Endothelial cell of umbilical vein (primary cell): ENCODE measurements at regions not wholly inside any gene's neighbourhood (a gene's known extent, or its start where the extent isn't known, plus 50 kb on each side); places are given as distances from the start of the nearest gene placed in this dataset.
"Not testable (repeated sequence)": the region's sequence is repeated elsewhere in the genome, so short reads cannot be mapped to it uniquely, and the experiment has no call there.

Source experiments
- BruUV-seq: library from RNA; stranded (reverse); fragments of 400-500 nt; replicated peaks from 2 replicates; lab custom pipeline; 2021; lab: Mats Ljungman, UMichigan
- CTCF ChIA-PET: fragments of 300-600, 350-600 bp; sonication (Branson Sonifier 250); formaldehyde crosslinking; loops from one replicate; lab custom pipeline; 2021; ENCODE audit warnings: antibody characterized with exemption, inconsistent platforms; lab: Charles Lee
- POLR2A ChIA-PET: fragments of 300-600, 350-600 bp; sonication (Branson Sonifier 250); formaldehyde crosslinking; loops from one replicate; lab custom pipeline; 2021; ENCODE audit warnings: antibody characterized with exemption, inconsistent platforms; lab: Charles Lee
- DNase-seq: peaks from one replicate; pipeline ENCODE4 v3.0.0-alpha.2; 2011; ENCODE audit warnings: low read depth, low spot score
- FAIRE-seq: peaks from 2 replicates; lab custom pipeline; 2011; peaks lifted over from hg19 to GRCh38; lab: Jason Lieb, UNC
- H2AFZ ChIP-seq: 2 replicates; pipeline ENCODE4 v1.6.0; 2012; ENCODE audit warnings: low read depth, low read length, control low read depth, inconsistent platforms
- H3K27ac ChIP-seq: 2 replicates; pipeline ENCODE4 v1.5.1; 2011; ENCODE audit warnings: low read depth, mild to moderate bottlenecking, control low read depth, low read length, moderate library complexity; ENCODE audit not compliant: insufficient read depth
- H3K27me3 ChIP-seq, 2 experiments: 2 replicates each; pipeline versions ENCODE4 v1.6.0 to v1.6.1; 2011; ENCODE audit warnings: low read length in 2 of 2, mixed read lengths in 1 of 2; ENCODE audit not compliant: control insufficient read depth in 2 of 2, insufficient read depth in 2 of 2
- H3K36me3 ChIP-seq, 2 experiments: 2 replicates in 1 of 2; 3 replicates in 1 of 2; pipeline ENCODE4 v1.5.1; 2011; ENCODE audit warnings: low read length in 2 of 2, mild to moderate bottlenecking in 1 of 2, moderate library complexity in 1 of 2; ENCODE audit not compliant: control insufficient read depth in 2 of 2, insufficient read depth in 2 of 2; ENCODE audit errors: extremely low read depth in 1 of 2
- H3K4me1 ChIP-seq: 3 replicates; pipeline ENCODE4 v1.5.1; 2011; ENCODE audit warnings: mild to moderate bottlenecking, low read length; ENCODE audit not compliant: control insufficient read depth, insufficient read depth; ENCODE audit errors: extremely low read depth
- H3K4me2 ChIP-seq: 2 replicates; pipeline ENCODE4 v1.6.1; 2011; ENCODE audit warnings: low read length, control low read depth, mixed read lengths; ENCODE audit not compliant: insufficient read depth
- H3K4me3 ChIP-seq, 3 experiments: fragments of 200-600 bp in 1 of 3; sonication (generic), shearing (Covaris generic) in 1 of 3; replicated peaks in 1 of 3; 2 replicates each; pipeline ENCODE4 v1.5.1; 2011 to 2016; ENCODE audit warnings: control low read depth in 3 of 3, low read length in 3 of 3, mild to moderate bottlenecking in 2 of 3, inconsistent platforms in 1 of 3, low read depth in 1 of 3, moderate library complexity in 1 of 3; ENCODE audit not compliant: insufficient read depth in 1 of 3
- H3K79me2 ChIP-seq: 2 replicates; pipeline ENCODE4 v1.6.0; 2012; ENCODE audit warnings: low read length, inconsistent platforms; ENCODE audit not compliant: control insufficient read depth, insufficient read depth
- H3K9ac ChIP-seq: replicated peaks from 2 replicates; pipeline ENCODE3; 2011; ENCODE audit warnings: low read length, control low read depth; ENCODE audit not compliant: insufficient read depth; ENCODE audit errors: extremely low read depth
- H3K9me1 ChIP-seq: replicated peaks from 3 replicates; pipeline ENCODE4 v1.6.0; 2011; ENCODE audit warnings: mild to moderate bottlenecking, low read length; ENCODE audit not compliant: control insufficient read depth, insufficient read depth; ENCODE audit errors: extremely low read depth
- H3K9me3 ChIP-seq: replicated peaks from 2 replicates; pipeline ENCODE4 v1.5.1; 2012; ENCODE audit warnings: low read length, inconsistent platforms; ENCODE audit not compliant: control insufficient read depth, insufficient read depth
- H4K20me1 ChIP-seq: replicated peaks from 2 replicates; pipeline ENCODE3; 2011; ENCODE audit warnings: mild to moderate bottlenecking, low read length; ENCODE audit not compliant: control insufficient read depth, insufficient read depth; ENCODE audit errors: extremely low read depth
- EZH2 ChIP-seq: IDR thresholded peaks from 2 replicates; pipeline ENCODE4 v1.6.1; 2012; ENCODE audit warnings: borderline replicate concordance, low read depth, mild to moderate bottlenecking, moderate library complexity, low read length, inconsistent platforms; ENCODE audit not compliant: severe bottlenecking
- FOS ChIP-seq: IDR thresholded peaks from 2 replicates; pipeline ENCODE4 v1.6.1; 2011; ENCODE audit warnings: mild to moderate bottlenecking, low read length, moderate library complexity, borderline replicate concordance; ENCODE audit not compliant: insufficient read depth
- GATA2 ChIP-seq: IDR thresholded peaks from 2 replicates; pipeline ENCODE4 v1.7.0; 2011; ENCODE audit warnings: low read depth, mild to moderate bottlenecking, moderate library complexity, mixed read lengths, low read length; ENCODE audit not compliant: insufficient read length, insufficient read depth
- JUN ChIP-seq: IDR thresholded peaks from 2 replicates; pipeline ENCODE4 v1.6.1; 2011; ENCODE audit warnings: borderline replicate concordance, low read depth; ENCODE audit not compliant: insufficient read length, insufficient read depth
- MYC ChIP-seq: IDR thresholded peaks from one replicate; pipeline ENCODE4 v1.6.1; 2011; ENCODE audit warnings: mild to moderate bottlenecking, low read depth, low read length
- POLR2A ChIP-seq: IDR thresholded peaks from 2 replicates; pipeline ENCODE4 v1.6.1; 2012; ENCODE audit warnings: low read depth, mild to moderate bottlenecking, control low read depth, low read length
- POLR2AphosphoS5 ChIP-seq: IDR thresholded peaks from 2 replicates; pipeline ENCODE4 v1.6.1; 2012; ENCODE audit warnings: low read depth, mild to moderate bottlenecking, control low read depth, low read length, moderate library complexity; ENCODE audit not compliant: insufficient read depth
- dilution Hi-C: fragments of 300-500 bp; cut with MboI; formaldehyde crosslinking; loops from one replicate; pipeline ENCODE4 v1.15.0; 2019; ENCODE audit warnings: low sequenced_read_pairs; ENCODE audit not compliant: extremely low pct_ligation_motif_present
- intact Hi-C: fragments of 100-400 bp; cut with micrococcal nuclease; formaldehyde crosslinking; loops from one replicate; pipeline ENCODE4 v1.10.0; 2022
- TF ChIP-seq, protein P1 (sequence below), 2 donors: IDR thresholded peaks; 1 replicate in 1 of 2; 2 replicates in 1 of 2; pipeline ENCODE4 v1.5.1; 2011; ENCODE audit warnings: low read length in 2 of 2, mild to moderate bottlenecking in 2 of 2, moderate library complexity in 2 of 2, control low read depth in 1 of 2, inconsistent platforms in 1 of 2, low read depth in 1 of 2; ENCODE audit not compliant: insufficient read depth in 1 of 2; ENCODE audit errors: extremely low read depth in 1 of 2
- TF ChIP-seq, protein P2 (sequence below): IDR thresholded peaks from 2 replicates; pipeline ENCODE4 v1.6.1; 2011; ENCODE audit not compliant: insufficient read depth, insufficient read length

DNA sequence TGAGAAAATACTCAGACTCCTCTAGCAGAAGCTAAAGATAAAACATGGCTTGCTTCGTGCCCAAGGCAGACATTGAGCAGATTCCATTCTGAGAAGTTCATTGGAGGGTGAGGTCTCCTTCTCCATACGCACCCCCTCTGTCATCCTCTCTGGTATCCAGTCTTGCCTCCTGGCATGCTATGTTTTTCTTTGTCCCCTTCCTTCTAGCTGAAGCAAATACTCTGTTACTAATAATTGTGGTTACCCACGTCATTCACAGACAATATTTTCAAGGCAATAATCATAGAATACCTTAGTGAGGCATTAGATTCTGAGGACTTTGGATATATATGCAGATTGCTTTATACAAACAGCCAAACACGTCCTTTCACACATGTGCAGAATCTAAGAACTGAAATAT is 66.2 kb upstream of the KLF7 start:
- Histone ChIP-seq H3K79me2 (no peaks in the 10 kb centered on the region), H3K27ac (no peak overlapping the region), H2AFZ (no peak overlapping the region), H3K27me3 (no peaks in the 10 kb centered on the region), H3K9me1 (no peaks in the 10 kb centered on the region), H3K4me1 (peaks cover 22% of the 10 kb centered on the region), H4K20me1 (no peaks in the 10 kb centered on the region), H3K4me2 (no peak overlapping the region), H3K36me3 (no peaks in the 10 kb centered on the region), H3K4me3 (no peak overlapping the region), H3K9me3 (no peaks in the 10 kb centered on the region), H3K9ac (no peak overlapping the region)
- ChIA-PET POLR2A (no interaction called here), CTCF (interaction anchor here (1.3 to 1.6 kb wide), 3 partner anchors 8 to 250 kb away, joined by 3 to 6 read pairs (median 4); no protein-coding TSS in a partner anchor)
- no peak for TF ChIP-seq GATA2
- TF ChIP-seq, protein P1, sequence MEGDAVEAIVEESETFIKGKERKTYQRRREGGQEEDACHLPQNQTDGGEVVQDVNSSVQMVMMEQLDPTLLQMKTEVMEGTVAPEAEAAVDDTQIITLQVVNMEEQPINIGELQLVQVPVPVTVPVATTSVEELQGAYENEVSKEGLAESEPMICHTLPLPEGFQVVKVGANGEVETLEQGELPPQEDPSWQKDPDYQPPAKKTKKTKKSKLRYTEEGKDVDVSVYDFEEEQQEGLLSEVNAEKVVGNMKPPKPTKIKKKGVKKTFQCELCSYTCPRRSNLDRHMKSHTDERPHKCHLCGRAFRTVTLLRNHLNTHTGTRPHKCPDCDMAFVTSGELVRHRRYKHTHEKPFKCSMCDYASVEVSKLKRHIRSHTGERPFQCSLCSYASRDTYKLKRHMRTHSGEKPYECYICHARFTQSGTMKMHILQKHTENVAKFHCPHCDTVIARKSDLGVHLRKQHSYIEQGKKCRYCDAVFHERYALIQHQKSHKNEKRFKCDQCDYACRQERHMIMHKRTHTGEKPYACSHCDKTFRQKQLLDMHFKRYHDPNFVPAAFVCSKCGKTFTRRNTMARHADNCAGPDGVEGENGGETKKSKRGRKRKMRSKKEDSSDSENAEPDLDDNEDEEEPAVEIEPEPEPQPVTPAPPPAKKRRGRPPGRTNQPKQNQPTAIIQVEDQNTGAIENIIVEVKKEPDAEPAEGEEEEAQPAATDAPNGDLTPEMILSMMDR (IDR thresholded peaks at IDR 0.05; ENCODE audit: extremely low read depth in 1 of 2, insufficient read depth in 1 of 2, low read depth in 1 of 2, low read length in 2 of 2), result no peak
- no peak for TF ChIP-seq FOS
- TF ChIP-seq POLR2AphosphoS5, result no peak
- TF ChIP-seq POLR2A, result no peak
- no peak for TF ChIP-seq EZH2
- TF ChIP-seq, protein P2, sequence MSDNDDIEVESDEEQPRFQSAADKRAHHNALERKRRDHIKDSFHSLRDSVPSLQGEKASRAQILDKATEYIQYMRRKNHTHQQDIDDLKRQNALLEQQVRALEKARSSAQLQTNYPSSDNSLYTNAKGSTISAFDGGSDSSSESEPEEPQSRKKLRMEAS, result no peak
- TF ChIP-seq MYC, result no peak
- no peak for TF ChIP-seq JUN
- DNase-seq, result no peak
- FAIRE-seq, result no peak
- dilution Hi-C loops (no loop called here), intact Hi-C loops (no loop called here)
- no TSS peak for BruUV-seq

DNA sequence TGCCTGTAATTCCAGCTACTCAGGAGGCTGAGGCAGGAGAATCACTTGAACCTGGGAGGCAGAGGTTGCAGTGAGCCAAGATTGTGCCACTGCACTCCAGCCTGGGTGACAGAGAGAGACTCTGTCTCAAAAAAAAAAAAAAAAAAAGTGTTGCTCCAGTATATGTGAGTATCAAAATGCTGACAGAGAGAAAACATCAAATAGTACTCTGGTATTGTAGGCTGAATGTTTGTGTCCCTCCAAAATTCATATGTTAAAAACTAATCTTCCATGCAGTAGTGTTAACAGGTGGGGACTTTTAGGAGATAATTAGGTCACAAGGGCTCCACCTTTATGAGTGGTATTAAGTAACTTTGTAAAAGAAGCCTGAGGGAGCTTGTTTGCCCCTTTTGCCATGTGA is 67.4 kb upstream of the KLF7 start:
- FAIRE-seq, H3K9me1 ChIP-seq, H3K9me3 ChIP-seq, intact Hi-C loops, H3K4me2 ChIP-seq, H2AFZ ChIP-seq, H3K27me3 ChIP-seq, dilution Hi-C loops, H3K27ac ChIP-seq, DNase-seq, H3K79me2 ChIP-seq, POLR2A ChIA-PET, H3K9ac ChIP-seq, BruUV-seq, H4K20me1 ChIP-seq, H3K36me3 ChIP-seq, H3K4me3 ChIP-seq: not testable (repeated sequence)
- H3K4me1 ChIP-seq, result peaks cover 21% of the 10 kb centered on the region
- CTCF ChIA-PET, result interaction anchor here (1.4 kb wide), 1 partner anchor 20 kb away, joined by 3 read pairs; no protein-coding TSS in a partner anchor
